Endothelial cell of umbilical vein (primary cell): ENCODE measurements at regions not wholly inside any gene's neighbourhood (a gene's known extent, or its start where the extent isn't known, plus 50 kb on each side); places are given as distances from the start of the nearest gene placed in this dataset.

Experiments
- BruUV-seq: library from RNA; stranded (reverse); fragments of 400-500 nt; replicated peaks from 2 replicates; lab custom pipeline; 2021; lab: Mats Ljungman, UMichigan
- CTCF ChIA-PET: fragments of 300-600, 350-600 bp; sonication (Branson Sonifier 250); formaldehyde crosslinking; loops from one replicate; lab custom pipeline; 2021; ENCODE audit warnings: antibody characterized with exemption, inconsistent platforms; lab: Charles Lee
- POLR2A ChIA-PET: fragments of 300-600, 350-600 bp; sonication (Branson Sonifier 250); formaldehyde crosslinking; loops from one replicate; lab custom pipeline; 2021; ENCODE audit warnings: antibody characterized with exemption, inconsistent platforms; lab: Charles Lee
- DNase-seq: peaks from one replicate; pipeline ENCODE4 v3.0.0-alpha.2; 2011; ENCODE audit warnings: low read depth, low spot score
- FAIRE-seq: peaks from 2 replicates; lab custom pipeline; 2011; peaks lifted over from hg19 to GRCh38; lab: Jason Lieb, UNC
- H2AFZ ChIP-seq: 2 replicates; pipeline ENCODE4 v1.6.0; 2012; ENCODE audit warnings: low read depth, low read length, control low read depth, inconsistent platforms
- H3K27ac ChIP-seq: 2 replicates; pipeline ENCODE4 v1.5.1; 2011; ENCODE audit warnings: low read depth, mild to moderate bottlenecking, control low read depth, low read length, moderate library complexity; ENCODE audit not compliant: insufficient read depth
- H3K27me3 ChIP-seq, 2 experiments: 2 replicates each; pipeline versions ENCODE4 v1.6.0 to v1.6.1; 2011; ENCODE audit warnings: low read length in 2 of 2, mixed read lengths in 1 of 2; ENCODE audit not compliant: control insufficient read depth in 2 of 2, insufficient read depth in 2 of 2
- H3K36me3 ChIP-seq, 2 experiments: 2 replicates in 1 of 2; 3 replicates in 1 of 2; pipeline ENCODE4 v1.5.1; 2011; ENCODE audit warnings: low read length in 2 of 2, mild to moderate bottlenecking in 1 of 2, moderate library complexity in 1 of 2; ENCODE audit not compliant: control insufficient read depth in 2 of 2, insufficient read depth in 2 of 2; ENCODE audit errors: extremely low read depth in 1 of 2
- H3K4me1 ChIP-seq: 3 replicates; pipeline ENCODE4 v1.5.1; 2011; ENCODE audit warnings: mild to moderate bottlenecking, low read length; ENCODE audit not compliant: control insufficient read depth, insufficient read depth; ENCODE audit errors: extremely low read depth
- H3K4me2 ChIP-seq: 2 replicates; pipeline ENCODE4 v1.6.1; 2011; ENCODE audit warnings: low read length, control low read depth, mixed read lengths; ENCODE audit not compliant: insufficient read depth
- H3K4me3 ChIP-seq, 3 experiments: fragments of 200-600 bp in 1 of 3; sonication (generic), shearing (Covaris generic) in 1 of 3; replicated peaks in 1 of 3; 2 replicates each; pipeline ENCODE4 v1.5.1; 2011 to 2016; ENCODE audit warnings: control low read depth in 3 of 3, low read length in 3 of 3, mild to moderate bottlenecking in 2 of 3, inconsistent platforms in 1 of 3, low read depth in 1 of 3, moderate library complexity in 1 of 3; ENCODE audit not compliant: insufficient read depth in 1 of 3
- H3K79me2 ChIP-seq: 2 replicates; pipeline ENCODE4 v1.6.0; 2012; ENCODE audit warnings: low read length, inconsistent platforms; ENCODE audit not compliant: control insufficient read depth, insufficient read depth
- H3K9ac ChIP-seq: replicated peaks from 2 replicates; pipeline ENCODE3; 2011; ENCODE audit warnings: low read length, control low read depth; ENCODE audit not compliant: insufficient read depth; ENCODE audit errors: extremely low read depth
- H3K9me1 ChIP-seq: replicated peaks from 3 replicates; pipeline ENCODE4 v1.6.0; 2011; ENCODE audit warnings: mild to moderate bottlenecking, low read length; ENCODE audit not compliant: control insufficient read depth, insufficient read depth; ENCODE audit errors: extremely low read depth
- H3K9me3 ChIP-seq: replicated peaks from 2 replicates; pipeline ENCODE4 v1.5.1; 2012; ENCODE audit warnings: low read length, inconsistent platforms; ENCODE audit not compliant: control insufficient read depth, insufficient read depth
- H4K20me1 ChIP-seq: replicated peaks from 2 replicates; pipeline ENCODE3; 2011; ENCODE audit warnings: mild to moderate bottlenecking, low read length; ENCODE audit not compliant: control insufficient read depth, insufficient read depth; ENCODE audit errors: extremely low read depth
- CTCF ChIP-seq, 2 donors: IDR thresholded peaks; 1 replicate in 1 of 2; 2 replicates in 1 of 2; pipeline ENCODE4 v1.5.1; 2011; ENCODE audit warnings: low read length in 2 of 2, mild to moderate bottlenecking in 2 of 2, moderate library complexity in 2 of 2, control low read depth in 1 of 2, inconsistent platforms in 1 of 2, low read depth in 1 of 2; ENCODE audit not compliant: insufficient read depth in 1 of 2; ENCODE audit errors: extremely low read depth in 1 of 2
- EZH2 ChIP-seq: IDR thresholded peaks from 2 replicates; pipeline ENCODE4 v1.6.1; 2012; ENCODE audit warnings: borderline replicate concordance, low read depth, mild to moderate bottlenecking, moderate library complexity, low read length, inconsistent platforms; ENCODE audit not compliant: severe bottlenecking
- FOS ChIP-seq: IDR thresholded peaks from 2 replicates; pipeline ENCODE4 v1.6.1; 2011; ENCODE audit warnings: mild to moderate bottlenecking, low read length, moderate library complexity, borderline replicate concordance; ENCODE audit not compliant: insufficient read depth
- GATA2 ChIP-seq: IDR thresholded peaks from 2 replicates; pipeline ENCODE4 v1.7.0; 2011; ENCODE audit warnings: low read depth, mild to moderate bottlenecking, moderate library complexity, mixed read lengths, low read length; ENCODE audit not compliant: insufficient read length, insufficient read depth
- JUN ChIP-seq: IDR thresholded peaks from 2 replicates; pipeline ENCODE4 v1.6.1; 2011; ENCODE audit warnings: borderline replicate concordance, low read depth; ENCODE audit not compliant: insufficient read length, insufficient read depth
- MAX ChIP-seq: IDR thresholded peaks from 2 replicates; pipeline ENCODE4 v1.6.1; 2011; ENCODE audit not compliant: insufficient read depth, insufficient read length
- MYC ChIP-seq: IDR thresholded peaks from one replicate; pipeline ENCODE4 v1.6.1; 2011; ENCODE audit warnings: mild to moderate bottlenecking, low read depth, low read length
- POLR2A ChIP-seq: IDR thresholded peaks from 2 replicates; pipeline ENCODE4 v1.6.1; 2012; ENCODE audit warnings: low read depth, mild to moderate bottlenecking, control low read depth, low read length
- POLR2AphosphoS5 ChIP-seq: IDR thresholded peaks from 2 replicates; pipeline ENCODE4 v1.6.1; 2012; ENCODE audit warnings: low read depth, mild to moderate bottlenecking, control low read depth, low read length, moderate library complexity; ENCODE audit not compliant: insufficient read depth
- dilution Hi-C: fragments of 300-500 bp; cut with MboI; formaldehyde crosslinking; loops from one replicate; pipeline ENCODE4 v1.15.0; 2019; ENCODE audit warnings: low sequenced_read_pairs; ENCODE audit not compliant: extremely low pct_ligation_motif_present
- intact Hi-C: fragments of 100-400 bp; cut with micrococcal nuclease; formaldehyde crosslinking; loops from one replicate; pipeline ENCODE4 v1.10.0; 2022

GRCh38 chr2:241989074-241989473 lies 119.5 kb downstream of the RTP5 start:
- ChIA-PET CTCF (no interaction called here), POLR2A (no interaction called here)
- no peak overlapping the region for H3K4me2 ChIP-seq
- no peak overlapping the region for H3K9ac ChIP-seq
- no peak overlapping the region for H3K4me3 ChIP-seq
- H3K9me1 ChIP-seq, result no peaks in the 10 kb centered on the region
- no peaks in the 10 kb centered on the region for H4K20me1 ChIP-seq
- H3K27ac ChIP-seq, result no peak overlapping the region
- FAIRE-seq, result no peak
- no peak overlapping the region for H2AFZ ChIP-seq
- intact Hi-C loops (no loop called here), dilution Hi-C loops (no loop called here)
- H3K4me1 ChIP-seq, result no peaks in the 10 kb centered on the region
- no peak for DNase-seq
- H3K27me3 ChIP-seq, result no peaks in the 10 kb centered on the region
- no peak for TF ChIP-seq MAX
- no peak for TF ChIP-seq CTCF (IDR thresholded peaks at IDR 0.05; ENCODE audit: extremely low read depth in 1 of 2, insufficient read depth in 1 of 2, low read depth in 1 of 2, low read length in 2 of 2)
- TF ChIP-seq MYC, result no peak
- no peak for TF ChIP-seq JUN
- no peak for TF ChIP-seq POLR2AphosphoS5
- TF ChIP-seq POLR2A, result no peak
- TF ChIP-seq EZH2, result no peak
- TF ChIP-seq GATA2, result no peak
- TF ChIP-seq FOS, result no peak
- BruUV-seq, result no TSS peak
- no peaks in the 10 kb centered on the region for H3K36me3 ChIP-seq
- H3K79me2 ChIP-seq, result no peaks in the 10 kb centered on the region
- H3K9me3 ChIP-seq, result no peaks in the 10 kb centered on the region
